Spleen (tissue), 11 donors: ENCODE measurements at regions not wholly inside any gene's neighbourhood (a gene's known extent, or its start where the extent isn't known, plus 50 kb on each side); places are given as distances from the start of the nearest gene placed in this dataset.

ENCODE experiments used
- DNase-seq: peaks from one replicate; pipeline ENCODE4 v3.0.0-alpha.2; 2020
- H3K27ac ChIP-seq, 8 donors: fragments of 200-600 bp; sonication (generic) in 7 of 8; 1 replicate in 4 of 8; 2 replicates in 4 of 8; pipeline versions ENCODE4 v1.5.0 to v1.8.0; 2016 to 2021; ENCODE audit warnings: inconsistent platforms in 4 of 8, mild to moderate bottlenecking in 4 of 8, moderate library complexity in 1 of 8
- H3K27me3 ChIP-seq, 7 donors: fragments of 200-600 bp; sonication (generic) in 6 of 7; replicated peaks in 1 of 7; 1 replicate in 4 of 7; 2 replicates in 3 of 7; pipeline versions ENCODE4 v1.5.0 to v1.8.0; 2016 to 2021; ENCODE audit warnings: inconsistent platforms in 3 of 7, mild to moderate bottlenecking in 1 of 7
- H3K36me3 ChIP-seq, 6 donors: fragments of 200-600 bp; sonication (generic) in 5 of 6; 1 replicate in 4 of 6; 2 replicates in 2 of 6; pipeline versions ENCODE4 v1.5.0 to v1.8.0; 2016 to 2021; ENCODE audit warnings: inconsistent platforms in 2 of 6
- H3K4me1 ChIP-seq, 6 donors: fragments of 200-600 bp; sonication (generic) in 5 of 6; 1 replicate in 3 of 6; 2 replicates in 3 of 6; pipeline versions ENCODE4 v1.5.0 to v1.8.0; 2016 to 2021; ENCODE audit warnings: inconsistent platforms in 3 of 6
- H3K4me3 ChIP-seq, 8 donors: fragments of 200-600 bp; sonication (generic) in 7 of 8; 1 replicate in 4 of 8; 2 replicates in 4 of 8; pipeline versions ENCODE4 v1.5.0 to v1.8.0; 2016 to 2021; ENCODE audit warnings: inconsistent platforms in 4 of 8, mild to moderate bottlenecking in 4 of 8, moderate library complexity in 2 of 8
- H3K9me3 ChIP-seq, 8 donors: fragments of 200-600 bp; sonication (generic) in 7 of 8; 1 replicate in 4 of 8; 2 replicates in 4 of 8; pipeline versions ENCODE4 v1.5.0 to v1.8.0; 2016 to 2021; ENCODE audit warnings: inconsistent platforms in 4 of 8
- CTCF ChIP-seq, 11 experiments: fragments of 200-600 bp in 7 of 11; fragments of 450-650 bp in 4 of 11; sonication (generic) in 4 of 11; IDR thresholded peaks in 8 of 11; conservative IDR thresholded peaks in 3 of 11; 1 replicate in 7 of 11; 2 replicates in 4 of 11; pipeline versions ENCODE4 v1.4.0 to v1.8.0; 2016 to 2021; ENCODE audit warnings: antibody characterized with exemption in 11 of 11, inconsistent platforms in 4 of 11, mild to moderate bottlenecking in 1 of 11
- POLR2A ChIP-seq, 3 donors: fragments of 450-650 bp; IDR thresholded peaks; one replicate each; pipeline ENCODE4 v1.5.1; 2017; ENCODE audit warnings: antibody characterized with exemption in 3 of 3, mild to moderate bottlenecking in 1 of 3
- POLR2AphosphoS5 ChIP-seq, 3 donors: sonication (generic); formaldehyde crosslinking; IDR thresholded peaks; one replicate each; pipeline ENCODE4 v1.5.1; 2017; ENCODE audit warnings: antibody characterized with exemption in 3 of 3
- WGBS, 5 donors: extraction: QIAGEN DNeasy Blood & Tissue Kit in 3 of 5; methylation state at CpG; one replicate each; pipeline versions ENCODE4 v1.1.5 to v1.1.7; 2013 to 2018; 5-methylcytosine and 5-hydroxymethylcytosine counted together
- intact Hi-C: fragments of 100-400 bp; cut with DNase I; formaldehyde crosslinking; loops from one replicate; pipeline ENCODE4 v1.15.0; 2023; ENCODE audit warnings: low total_unique reads
- donor health status: healthy with polysubstance abuse.
- donor health status: DM: no; HTN: no; CAD: no; lungs with moderate emphysema.
- donor health status: DM: no; HTN: no; CAD: no.
- donor health status: Bipolar disorder and iron deficiency.
- donor health status: healthy.
- donor health status: DM: no; HTN: no; CAD: no.
- donor health status: DM: yes; HTN: yes; CAD: no.

DNA sequence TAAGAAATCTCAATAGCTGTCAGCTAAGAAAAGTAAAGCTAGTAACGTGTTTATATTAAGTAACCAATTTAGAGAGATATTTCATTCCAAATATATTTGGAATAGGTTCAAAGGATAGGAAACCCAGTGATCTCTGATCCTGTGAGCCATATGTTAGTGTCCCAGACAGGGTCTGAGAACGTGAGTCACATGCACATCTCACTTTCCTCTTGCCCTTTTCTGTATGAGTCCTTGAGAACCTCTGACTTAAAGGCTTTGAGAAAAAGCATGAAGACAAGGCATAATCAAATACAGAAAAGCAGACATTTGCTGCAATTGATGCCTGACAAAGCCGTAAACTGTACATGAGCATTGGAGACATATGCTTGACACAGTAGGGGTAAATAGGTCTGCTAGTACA, 655.1 kb upstream of the ADGRL3 start:
- H3K9me3 ChIP-seq, result peaks cover 0 to 31% (median 13%) of the 10 kb centered on the region in 8 donors
- no peak overlapping the region for H3K4me3 ChIP-seq
- WGBS, 5 donors, result 57 to 71% (median 62%) methylated on average over 3 of the region's 3 CpGs
- TF ChIP-seq CTCF (IDR thresholded peaks at IDR 0.05 in 8 of 11, conservative IDR thresholded peaks at IDR 0.05 in 3 of 11) (no peak), POLR2AphosphoS5 (IDR thresholded peaks at IDR 0.05) (no peak), POLR2A (IDR thresholded peaks at IDR 0.05) (no peak)
- no peaks in the 10 kb centered on the region for H3K36me3 ChIP-seq
- DNase-seq, result no peak
- H3K27me3 ChIP-seq, result no peaks in the 10 kb centered on the region
- intact Hi-C loops, result no loop called here
- no peaks in the 10 kb centered on the region for H3K4me1 ChIP-seq
- no peak overlapping the region for H3K27ac ChIP-seq

GRCh38 chr4:60562334-60562733, 637.8 kb upstream of the ADGRL3 start:
- TF ChIP-seq POLR2A (IDR thresholded peaks at IDR 0.05) (no peak), CTCF (IDR thresholded peaks at IDR 0.05 in 8 of 11, conservative IDR thresholded peaks at IDR 0.05 in 3 of 11) (no peak), POLR2AphosphoS5 (IDR thresholded peaks at IDR 0.05) (no peak)
- DNase-seq, result no peak
- Histone ChIP-seq H3K36me3 (no peaks in the 10 kb centered on the region), H3K4me1 (no peaks in the 10 kb centered on the region), H3K27ac (no peak overlapping the region), H3K4me3 (no peak overlapping the region), H3K27me3 (no peaks in the 10 kb centered on the region), H3K9me3 (peaks cover 0 to 15% (median 6%) of the 10 kb centered on the region in 8 donors)
- intact Hi-C loops, result no loop called here
- 50 to 72% (median 59%) methylated on average over 2 of the region's 2 CpGs for WGBS, 5 donors

DNA sequence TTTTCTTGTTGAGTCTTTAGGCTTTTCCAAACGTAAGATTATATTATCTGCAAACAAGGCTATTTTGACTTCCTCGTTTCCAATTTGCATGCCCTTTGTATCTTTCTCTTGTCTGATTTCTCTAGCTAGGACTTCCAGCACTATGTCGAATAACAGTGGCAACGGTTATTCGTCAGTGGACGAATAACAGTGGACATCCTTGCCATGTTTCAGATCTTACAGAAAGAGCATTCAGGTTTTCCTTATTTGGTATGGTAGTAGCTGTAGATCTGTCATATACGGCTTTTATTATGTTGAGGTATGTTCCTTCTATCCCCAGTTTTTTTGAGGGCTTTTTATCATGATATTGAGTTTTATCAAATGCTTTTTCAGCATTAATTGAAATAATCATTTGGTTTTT, 634.6 kb upstream of the ADGRL3 start:
- TF ChIP-seq POLR2AphosphoS5 (IDR thresholded peaks at IDR 0.05) (no peak), CTCF (IDR thresholded peaks at IDR 0.05 in 8 of 11, conservative IDR thresholded peaks at IDR 0.05 in 3 of 11) (no peak), POLR2A (IDR thresholded peaks at IDR 0.05) (no peak)
- intact Hi-C loops, result no loop called here
- 86 to 93% (median 87%) methylated on average over 7 of the region's 7 CpGs for WGBS, 5 donors

DNA sequence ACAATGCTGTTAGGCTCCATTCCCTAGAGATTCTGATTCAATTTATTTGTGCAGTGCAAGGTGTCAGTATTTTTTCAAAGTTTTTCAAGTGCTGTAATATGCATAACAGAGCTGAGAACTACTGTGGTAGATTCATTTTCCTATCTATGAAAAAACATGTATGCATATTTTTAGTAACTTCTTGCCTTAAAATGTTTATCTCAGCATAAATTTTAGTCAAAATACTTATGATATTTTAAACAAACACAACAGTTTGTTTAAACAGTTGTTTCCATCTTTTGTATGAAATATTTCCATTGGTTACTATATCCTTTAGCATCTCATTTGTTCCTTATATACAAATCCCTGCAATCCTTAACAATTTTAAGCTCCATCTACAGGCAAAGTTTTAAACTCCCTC, 624.8 kb upstream of the ADGRL3 start:
- H3K4me3 ChIP-seq, result no peak overlapping the region
- H3K36me3 ChIP-seq, result no peaks in the 10 kb centered on the region
- no peaks in the 10 kb centered on the region for H3K4me1 ChIP-seq
- DNase-seq, result no peak
- peaks cover 0 to 10% (median 3%) of the 10 kb centered on the region in 8 donors for H3K9me3 ChIP-seq
- intact Hi-C loops, result no loop called here
- H3K27me3 ChIP-seq, result no peaks in the 10 kb centered on the region
- no peak overlapping the region for H3K27ac ChIP-seq
- TF ChIP-seq CTCF (IDR thresholded peaks at IDR 0.05 in 8 of 11, conservative IDR thresholded peaks at IDR 0.05 in 3 of 11) (no peak), POLR2AphosphoS5 (IDR thresholded peaks at IDR 0.05) (no peak), POLR2A (IDR thresholded peaks at IDR 0.05) (no peak)

More for the DNA sequence above, 634.6 kb upstream of the ADGRL3 start:
- H3K4me1 ChIP-seq, result no peaks in the 10 kb centered on the region
- peaks cover 0 to 27% (median 11%) of the 10 kb centered on the region in 8 donors for H3K9me3 ChIP-seq
- no peak for DNase-seq
- H3K27ac ChIP-seq, result no peak overlapping the region
- no peaks in the 10 kb centered on the region for H3K27me3 ChIP-seq
- no peak overlapping the region for H3K4me3 ChIP-seq
- H3K36me3 ChIP-seq, result no peaks in the 10 kb centered on the region
